ENCODE measurements at regions not wholly inside any gene's neighbourhood (a gene's known extent, or its start where the extent isn't known, plus 50 kb on each side); places are given as distances from the start of the nearest gene placed in this dataset.
"Not testable (repeated sequence)": the region's sequence is repeated elsewhere in the genome, so short reads cannot be mapped to it uniquely, and the experiment has no call there.

DNA sequence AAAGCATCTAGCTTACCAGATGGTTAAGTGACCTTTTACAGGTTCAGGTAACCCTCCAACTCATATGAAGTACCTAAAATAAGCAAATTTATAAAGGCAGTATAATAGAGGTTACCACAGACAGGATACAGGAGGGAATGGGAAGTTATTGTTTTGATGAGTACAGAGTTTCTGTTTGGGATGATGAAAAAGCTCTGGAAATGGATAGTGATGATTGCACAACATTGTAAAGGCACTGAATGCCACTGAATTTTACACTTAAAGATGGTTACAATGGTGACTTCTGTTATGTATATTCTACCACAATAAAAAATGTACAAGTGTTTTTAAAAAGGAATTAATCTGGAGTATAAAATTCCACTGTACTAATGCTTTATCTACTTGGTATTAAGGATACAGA lies 75.0 kb upstream of the NIPBL start:
- H3K4me3 ChIP-seq (ENCODE audit: low read depth in 1 of 2, low read length in 2 of 2) = no peak overlapping the region
- no peaks in the 10 kb centered on the region for H3K27me3 ChIP-seq (ENCODE audit: control insufficient read depth in 1 of 2, insufficient read depth in 2 of 2, low read length in 2 of 2)
- no peaks in the 10 kb centered on the region for H3K9me3 ChIP-seq (ENCODE audit: control insufficient read depth in 2 of 2, insufficient read depth in 1 of 2, low read depth in 1 of 2, low read length in 1 of 2)
- no peak overlapping the region for H3K27ac ChIP-seq (ENCODE audit: low read depth in 2 of 2, low read length in 1 of 2)
- no peaks in the 10 kb centered on the region for H3K36me3 ChIP-seq (ENCODE audit: control insufficient read depth in 2 of 2, insufficient read depth in 2 of 2, low read length in 1 of 2)
- no peaks in the 10 kb centered on the region for H3K4me1 ChIP-seq (ENCODE audit: control insufficient read depth in 2 of 2, insufficient read depth in 2 of 2, low read length in 1 of 2)

DNA sequence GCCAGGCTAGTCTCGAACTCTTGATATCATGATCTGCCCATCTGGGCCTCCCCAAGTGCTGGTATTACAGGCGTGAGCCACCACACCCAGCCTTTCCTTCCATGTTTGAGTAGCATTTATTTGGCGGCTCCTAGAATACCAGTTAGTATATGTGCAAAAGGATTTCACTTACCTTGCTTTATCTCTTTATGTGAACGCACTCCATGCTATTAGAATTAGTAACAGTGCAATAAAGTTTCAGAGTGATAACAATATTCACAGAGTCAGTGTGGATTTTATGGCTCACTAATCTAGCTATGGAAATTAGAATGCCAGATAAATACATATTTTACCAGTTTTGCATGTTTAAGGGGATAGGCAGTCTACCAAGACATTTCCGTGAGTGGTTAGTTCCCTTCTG lies 74.4 kb upstream of the NIPBL start:
- Histone ChIP-seq H3K27ac (ENCODE audit: low read depth in 2 of 2, low read length in 1 of 2) (no peak overlapping the region), H3K9me3 (ENCODE audit: control insufficient read depth in 2 of 2, insufficient read depth in 1 of 2, low read depth in 1 of 2, low read length in 1 of 2) (no peaks in the 10 kb centered on the region), H3K36me3 (ENCODE audit: control insufficient read depth in 2 of 2, insufficient read depth in 2 of 2, low read length in 1 of 2) (no peaks in the 10 kb centered on the region), H3K4me1 (ENCODE audit: control insufficient read depth in 2 of 2, insufficient read depth in 2 of 2, low read length in 1 of 2) (no peaks in the 10 kb centered on the region), H3K27me3 (ENCODE audit: control insufficient read depth in 1 of 2, insufficient read depth in 2 of 2, low read length in 2 of 2) (no peaks in the 10 kb centered on the region), H3K4me3 (ENCODE audit: low read depth in 1 of 2, low read length in 2 of 2) (no peak overlapping the region)
- WGBS, 2 donors = 81 to 85% methylated on average over 5 of the region's 5 CpGs

DNA sequence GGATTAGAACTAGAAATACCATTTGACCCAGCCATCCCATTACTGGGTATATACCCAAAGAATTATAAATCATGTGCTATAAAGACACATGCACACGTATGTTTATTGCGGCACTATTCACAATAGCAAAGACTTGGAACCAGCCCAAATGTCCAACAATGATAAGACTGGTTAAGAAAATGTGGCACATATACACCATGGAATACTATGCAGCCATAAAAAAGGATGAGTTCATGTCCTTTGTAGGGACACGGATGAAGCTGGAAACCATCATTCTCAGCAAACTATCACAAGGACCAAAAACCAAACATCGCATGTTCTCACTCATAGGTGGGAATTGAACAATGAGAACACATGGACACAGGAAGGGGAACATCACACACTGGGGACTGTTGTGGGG lies 63.3 kb upstream of the NIPBL start:
- not testable (repeated sequence) for H3K4me3 ChIP-seq (ENCODE audit: low read depth in 1 of 2, low read length in 2 of 2); H3K36me3 ChIP-seq (ENCODE audit: control insufficient read depth in 2 of 2, insufficient read depth in 2 of 2, low read length in 1 of 2); H3K27ac ChIP-seq (ENCODE audit: low read depth in 2 of 2, low read length in 1 of 2); H3K4me1 ChIP-seq (ENCODE audit: control insufficient read depth in 2 of 2, insufficient read depth in 2 of 2, low read length in 1 of 2); H3K27me3 ChIP-seq (ENCODE audit: control insufficient read depth in 1 of 2, insufficient read depth in 2 of 2, low read length in 2 of 2); H3K9me3 ChIP-seq (ENCODE audit: control insufficient read depth in 2 of 2, insufficient read depth in 1 of 2, low read depth in 1 of 2, low read length in 1 of 2)
- 96 to 99% methylated on average over 4 of the region's 4 CpGs for WGBS, 2 donors

DNA sequence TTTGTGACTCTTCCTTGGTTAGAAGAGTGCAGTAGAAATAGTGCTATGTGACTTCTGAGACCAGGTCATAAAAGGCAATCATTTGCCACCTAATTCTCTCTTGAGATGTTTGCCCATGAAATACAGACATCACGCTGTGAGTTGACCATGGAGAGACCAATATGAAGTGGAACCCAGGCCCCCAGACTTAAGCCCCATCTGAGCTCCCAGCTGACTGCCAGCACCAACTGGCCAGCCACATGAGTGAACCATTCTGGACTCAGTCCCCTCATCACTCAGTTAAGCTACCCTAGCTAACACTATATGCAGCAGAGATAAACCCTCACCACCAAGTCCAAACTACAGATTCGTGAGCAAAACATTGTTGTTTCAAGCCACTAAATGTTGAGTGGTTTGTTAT lies 60.7 kb upstream of the NIPBL start:
- 72 to 80% methylated on average over 2 of the region's 2 CpGs for WGBS, 2 donors
- H3K4me1 ChIP-seq (ENCODE audit: control insufficient read depth in 2 of 2, insufficient read depth in 2 of 2, low read length in 1 of 2) = no peaks in the 10 kb centered on the region

DNA sequence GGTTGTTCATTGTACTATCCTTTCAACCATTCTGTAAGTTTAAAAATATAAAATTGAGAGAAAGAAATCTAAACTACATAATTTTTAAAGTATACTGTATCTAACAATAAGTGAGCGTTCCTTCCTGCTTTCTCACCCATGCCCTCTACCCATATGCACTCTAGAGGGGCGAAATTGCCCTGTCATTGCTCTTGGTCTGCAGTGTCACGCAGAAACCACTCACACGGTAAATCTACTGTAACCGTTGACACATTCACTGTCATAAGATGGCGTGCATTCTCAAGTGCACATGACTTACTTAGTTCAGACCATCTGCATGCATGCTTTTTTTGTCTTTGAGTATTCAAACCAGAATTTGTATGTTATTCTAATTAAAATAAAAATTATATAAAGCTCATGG lies 55.7 kb upstream of the NIPBL start:
- H3K36me3 ChIP-seq (ENCODE audit: control insufficient read depth in 2 of 2, insufficient read depth in 2 of 2, low read length in 1 of 2) = no peaks in the 10 kb centered on the region
- H3K27me3 ChIP-seq (ENCODE audit: control insufficient read depth in 1 of 2, insufficient read depth in 2 of 2, low read length in 2 of 2) = no peaks in the 10 kb centered on the region
- no peaks in the 10 kb centered on the region for H3K4me1 ChIP-seq (ENCODE audit: control insufficient read depth in 2 of 2, insufficient read depth in 2 of 2, low read length in 1 of 2)
- H3K27ac ChIP-seq (ENCODE audit: low read depth in 2 of 2, low read length in 1 of 2) = no peak overlapping the region
- H3K9me3 ChIP-seq (ENCODE audit: control insufficient read depth in 2 of 2, insufficient read depth in 1 of 2, low read depth in 1 of 2, low read length in 1 of 2) = no peaks in the 10 kb centered on the region
- no peak overlapping the region for H3K4me3 ChIP-seq (ENCODE audit: low read depth in 1 of 2, low read length in 2 of 2)
- whole genome bisulfite sequencing, 2 donors = 83 to 84% methylated on average over 6 of the region's 6 CpGs

More for the DNA sequence above, 60.7 kb upstream of the NIPBL start:
- no peaks in the 10 kb centered on the region for H3K27me3 ChIP-seq (ENCODE audit: control insufficient read depth in 1 of 2, insufficient read depth in 2 of 2, low read length in 2 of 2)
- no peaks in the 10 kb centered on the region for H3K36me3 ChIP-seq (ENCODE audit: control insufficient read depth in 2 of 2, insufficient read depth in 2 of 2, low read length in 1 of 2)
- no peak overlapping the region for H3K4me3 ChIP-seq (ENCODE audit: low read depth in 1 of 2, low read length in 2 of 2)
- H3K27ac ChIP-seq (ENCODE audit: low read depth in 2 of 2, low read length in 1 of 2) = no peak overlapping the region
- no peaks in the 10 kb centered on the region for H3K9me3 ChIP-seq (ENCODE audit: control insufficient read depth in 2 of 2, insufficient read depth in 1 of 2, low read depth in 1 of 2, low read length in 1 of 2)

DNA sequence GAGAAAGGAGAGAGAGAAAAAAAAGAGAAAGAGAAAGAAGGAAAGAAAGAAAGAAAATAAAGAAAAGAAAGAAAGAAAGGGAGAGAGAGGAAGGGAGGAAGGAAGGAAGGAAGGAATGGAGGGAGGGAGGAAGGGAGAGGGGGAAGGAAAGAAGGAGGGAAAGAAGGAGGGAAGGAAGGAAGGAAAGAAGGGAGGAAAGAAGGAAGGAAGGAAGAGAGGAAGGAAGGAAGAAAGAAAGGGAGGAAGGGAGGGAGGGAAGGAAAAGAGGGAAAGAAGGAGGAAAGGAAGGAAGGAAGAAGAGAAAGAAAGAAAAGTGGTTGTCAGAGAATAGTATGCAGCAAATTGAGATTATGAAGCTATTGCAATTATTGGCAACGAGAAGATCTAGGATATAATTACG lies 49.9 kb upstream of the NIPBL start:
- Histone ChIP-seq H3K36me3 (ENCODE audit: control insufficient read depth in 2 of 2, insufficient read depth in 2 of 2, low read length in 1 of 2) (no peaks in the 10 kb centered on the region), H3K4me3 (ENCODE audit: low read depth in 1 of 2, low read length in 2 of 2) (no peak overlapping the region), H3K27me3 (ENCODE audit: control insufficient read depth in 1 of 2, insufficient read depth in 2 of 2, low read length in 2 of 2) (no peaks in the 10 kb centered on the region), H3K27ac (ENCODE audit: low read depth in 2 of 2, low read length in 1 of 2) (no peak overlapping the region), H3K4me1 (ENCODE audit: control insufficient read depth in 2 of 2, insufficient read depth in 2 of 2, low read length in 1 of 2) (no peaks in the 10 kb centered on the region), H3K9me3 (ENCODE audit: control insufficient read depth in 2 of 2, insufficient read depth in 1 of 2, low read depth in 1 of 2, low read length in 1 of 2) (no peaks in the 10 kb centered on the region)
- 79 to 83% methylated on average over 2 of the region's 2 CpGs for WGBS, 2 donors

All from esophagus (tissue), 2 donors.